LNCaP clone FGC (cell line): ENCODE measurements at regions not wholly inside any gene's neighbourhood (a gene's known extent, or its start where the extent isn't known, plus 50 kb on each side); places are given as distances from the start of the nearest gene placed in this dataset.

Source experiments
- DNase-seq: peaks from one replicate; pipeline ENCODE4 v3.0.0-alpha.2; 2011; ENCODE audit warnings: low read depth
- H3K4me3 ChIP-seq: 2 replicates; pipeline ENCODE4 v1.5.1; 2011; ENCODE audit warnings: mild to moderate bottlenecking, low read depth, low read length, control low read depth
- TF ChIP-seq, protein P1 (sequence below): IDR thresholded peaks from 2 replicates; pipeline ENCODE4 v1.5.1; 2012; ENCODE audit warnings: mild to moderate bottlenecking; ENCODE audit not compliant: control insufficient read depth, insufficient read depth; ENCODE audit errors: extremely low read depth

- DNase-seq, result no peak
- TF ChIP-seq, protein P1, sequence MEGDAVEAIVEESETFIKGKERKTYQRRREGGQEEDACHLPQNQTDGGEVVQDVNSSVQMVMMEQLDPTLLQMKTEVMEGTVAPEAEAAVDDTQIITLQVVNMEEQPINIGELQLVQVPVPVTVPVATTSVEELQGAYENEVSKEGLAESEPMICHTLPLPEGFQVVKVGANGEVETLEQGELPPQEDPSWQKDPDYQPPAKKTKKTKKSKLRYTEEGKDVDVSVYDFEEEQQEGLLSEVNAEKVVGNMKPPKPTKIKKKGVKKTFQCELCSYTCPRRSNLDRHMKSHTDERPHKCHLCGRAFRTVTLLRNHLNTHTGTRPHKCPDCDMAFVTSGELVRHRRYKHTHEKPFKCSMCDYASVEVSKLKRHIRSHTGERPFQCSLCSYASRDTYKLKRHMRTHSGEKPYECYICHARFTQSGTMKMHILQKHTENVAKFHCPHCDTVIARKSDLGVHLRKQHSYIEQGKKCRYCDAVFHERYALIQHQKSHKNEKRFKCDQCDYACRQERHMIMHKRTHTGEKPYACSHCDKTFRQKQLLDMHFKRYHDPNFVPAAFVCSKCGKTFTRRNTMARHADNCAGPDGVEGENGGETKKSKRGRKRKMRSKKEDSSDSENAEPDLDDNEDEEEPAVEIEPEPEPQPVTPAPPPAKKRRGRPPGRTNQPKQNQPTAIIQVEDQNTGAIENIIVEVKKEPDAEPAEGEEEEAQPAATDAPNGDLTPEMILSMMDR, result no peak
- no peak overlapping the region for H3K4me3 ChIP-seq
These were observed 70.6 kb downstream of the RSL24D1 start for GRCh38 chr15:55126111-55126510.

- TF ChIP-seq, protein P1, result no peak
- DNase-seq, result no peak
- no peak overlapping the region for H3K4me3 ChIP-seq
These were observed 72.1 kb downstream of the RSL24D1 start for GRCh38 chr15:55124616-55125015.

- DNase-seq, result no peak
- TF ChIP-seq, protein P1, result no peak
- H3K4me3 ChIP-seq, result no peak overlapping the region
These were observed 78.3 kb downstream of the RSL24D1 start for GRCh38 chr15:55118344-55118870.

- TF ChIP-seq, protein P1, result no peak
- no peak for DNase-seq
- H3K4me3 ChIP-seq, result no peak overlapping the region
These were observed 80.1 kb downstream of the RSL24D1 start for GRCh38 chr15:55116636-55117035.

DNA sequence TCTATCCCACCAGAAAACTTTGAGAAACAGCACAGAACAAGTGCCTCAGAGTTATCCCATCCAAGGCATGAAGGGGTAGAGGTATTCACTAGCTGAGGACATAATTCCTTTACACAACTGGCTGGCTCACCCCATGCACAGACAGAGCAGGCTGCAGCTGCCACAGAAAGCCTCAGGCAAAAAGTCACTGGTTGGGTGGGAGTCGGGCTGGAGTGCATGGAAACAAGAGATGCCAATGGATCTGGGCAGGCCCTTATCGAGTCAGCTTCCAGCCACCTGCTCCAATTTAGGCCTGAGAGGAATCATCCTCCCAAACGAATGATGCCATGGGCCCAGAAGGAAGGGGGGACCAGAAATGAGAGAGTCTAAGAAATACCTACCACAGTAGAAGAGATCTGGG, 83.0 kb downstream of the RSL24D1 start:
- no peak overlapping the region for H3K4me3 ChIP-seq
- DNase-seq, result no peak
- TF ChIP-seq, protein P1, result no peak

- no peak for DNase-seq
- H3K4me3 ChIP-seq, result no peak overlapping the region
- TF ChIP-seq, protein P1, result no peak
These were observed 84.0 kb downstream of the RSL24D1 start for GRCh38 chr15:55112706-55113105.

DNA sequence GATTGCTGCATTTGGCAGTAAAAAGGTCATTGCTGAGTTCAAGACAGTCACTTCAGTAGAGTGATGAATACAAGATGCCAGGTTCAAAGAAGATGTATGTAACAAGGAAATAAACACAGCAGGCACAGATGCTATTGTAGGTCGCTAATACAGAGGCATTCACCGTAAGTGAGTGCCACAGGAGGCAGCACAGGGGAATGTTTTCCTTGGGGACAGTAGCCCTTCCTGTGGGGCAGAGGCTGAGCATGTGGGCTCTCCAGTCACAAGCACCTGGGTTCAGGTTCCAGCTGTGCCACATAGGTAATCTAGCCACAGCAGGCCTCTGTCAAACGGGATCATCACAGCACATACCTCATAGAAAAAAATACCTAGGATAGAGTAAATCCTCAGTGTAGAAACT, 86.3 kb downstream of the RSL24D1 start:
- H3K4me3 ChIP-seq, result no peak overlapping the region
- TF ChIP-seq, protein P1, result no peak
- no peak for DNase-seq
